WERI-Rb-1 (cell line): ENCODE measurements at regions not wholly inside any gene's neighbourhood (a gene's known extent, or its start where the extent isn't known, plus 50 kb on each side); places are given as distances from the start of the nearest gene placed in this dataset.
"Not testable (repeated sequence)": the region's sequence is repeated elsewhere in the genome, so short reads cannot be mapped to it uniquely, and the experiment has no call there.

Experiments
- DNase-seq: peaks from one replicate; pipeline ENCODE4 v3.0.0-alpha.2; 2020
- H3K27ac ChIP-seq: fragments of 250-450 bp; sonication (Bioruptor Pico); 2 replicates; pipeline ENCODE4 v1.5.1; 2020; ENCODE audit warnings: mild to moderate bottlenecking, moderate library complexity
- H3K27me3 ChIP-seq: fragments of 250-450 bp; sonication (Bioruptor Pico); 2 replicates; pipeline ENCODE4 v1.5.1; 2021; ENCODE audit warnings: mild to moderate bottlenecking, low read depth, moderate library complexity; ENCODE audit not compliant: insufficient read depth, severe bottlenecking
- H3K36me3 ChIP-seq: fragments of 250-450 bp; sonication (Bioruptor Pico); 2 replicates; pipeline ENCODE4 v1.5.1; 2020; ENCODE audit warnings: mild to moderate bottlenecking, moderate library complexity
- H3K4me3 ChIP-seq: 2 replicates; pipeline ENCODE4 v1.5.1; 2011; ENCODE audit warnings: low read depth, mild to moderate bottlenecking, control low read depth, low read length
- H3K9me3 ChIP-seq: fragments of 250-450 bp; sonication (Bioruptor Pico); 2 replicates; pipeline ENCODE4 v1.5.1; 2021; ENCODE audit warnings: mild to moderate bottlenecking, moderate library complexity; ENCODE audit not compliant: severe bottlenecking
- CTCF ChIP-seq: IDR thresholded peaks from 2 replicates; pipeline ENCODE4 v1.5.1; 2011; ENCODE audit warnings: low read depth, mild to moderate bottlenecking, control low read depth, inconsistent platforms, low read length

GRCh38 chr16:13379266-13379665 lies 477.9 kb downstream of the SHISA9 start:
- Histone ChIP-seq H3K36me3 (no peaks in the 10 kb centered on the region), H3K27me3 (no peaks in the 10 kb centered on the region), H3K9me3 (peaks cover 14% of the 10 kb centered on the region), H3K4me3 (no peak overlapping the region), H3K27ac (no peak overlapping the region)
- no peak for DNase-seq
- TF ChIP-seq CTCF: no peak

DNA sequence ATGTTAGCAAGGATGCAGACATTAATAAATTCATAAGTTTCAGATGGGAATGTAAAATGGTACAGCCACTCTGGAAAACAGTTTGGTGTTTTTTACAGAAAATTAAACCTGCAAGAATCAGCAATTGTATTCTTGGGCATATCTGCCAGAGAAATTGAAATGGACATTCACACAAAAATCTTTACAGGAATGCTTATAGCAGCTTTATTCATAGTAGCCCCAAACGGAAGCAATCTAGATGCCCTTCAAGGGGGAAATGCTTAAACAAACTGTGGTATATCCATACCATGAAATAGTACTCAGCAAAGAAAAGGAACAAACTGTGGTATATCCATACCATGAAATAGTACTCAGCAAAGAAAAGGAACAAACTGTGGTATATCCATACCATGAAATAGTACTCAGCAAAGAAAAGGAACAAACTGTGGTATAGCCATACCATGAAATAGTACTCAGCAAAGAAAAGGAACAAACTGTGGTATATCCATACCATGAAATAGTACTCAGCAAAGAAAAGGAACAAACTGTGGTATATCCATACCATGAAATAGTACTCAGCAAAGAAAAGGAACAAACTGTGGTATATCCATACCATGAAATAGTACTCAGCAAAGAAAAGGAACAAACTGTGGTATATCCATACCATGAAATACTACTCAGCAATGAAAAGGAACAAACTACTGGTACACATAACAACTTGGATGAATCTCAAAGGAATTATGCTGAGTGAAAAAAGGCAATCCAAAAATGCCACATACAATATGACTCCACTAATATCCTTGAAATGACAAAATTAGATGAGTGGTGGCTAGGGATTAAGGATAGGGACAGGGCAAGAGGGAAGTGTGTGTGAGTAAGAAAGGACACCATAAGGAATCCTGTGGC lies 484.0 kb downstream of the SHISA9 start:
- H3K4me3 ChIP-seq, DNase-seq, H3K27ac ChIP-seq, H3K36me3 ChIP-seq, H3K27me3 ChIP-seq: not testable (repeated sequence)
- peaks cover 18% of the 10 kb centered on the region for H3K9me3 ChIP-seq

DNA sequence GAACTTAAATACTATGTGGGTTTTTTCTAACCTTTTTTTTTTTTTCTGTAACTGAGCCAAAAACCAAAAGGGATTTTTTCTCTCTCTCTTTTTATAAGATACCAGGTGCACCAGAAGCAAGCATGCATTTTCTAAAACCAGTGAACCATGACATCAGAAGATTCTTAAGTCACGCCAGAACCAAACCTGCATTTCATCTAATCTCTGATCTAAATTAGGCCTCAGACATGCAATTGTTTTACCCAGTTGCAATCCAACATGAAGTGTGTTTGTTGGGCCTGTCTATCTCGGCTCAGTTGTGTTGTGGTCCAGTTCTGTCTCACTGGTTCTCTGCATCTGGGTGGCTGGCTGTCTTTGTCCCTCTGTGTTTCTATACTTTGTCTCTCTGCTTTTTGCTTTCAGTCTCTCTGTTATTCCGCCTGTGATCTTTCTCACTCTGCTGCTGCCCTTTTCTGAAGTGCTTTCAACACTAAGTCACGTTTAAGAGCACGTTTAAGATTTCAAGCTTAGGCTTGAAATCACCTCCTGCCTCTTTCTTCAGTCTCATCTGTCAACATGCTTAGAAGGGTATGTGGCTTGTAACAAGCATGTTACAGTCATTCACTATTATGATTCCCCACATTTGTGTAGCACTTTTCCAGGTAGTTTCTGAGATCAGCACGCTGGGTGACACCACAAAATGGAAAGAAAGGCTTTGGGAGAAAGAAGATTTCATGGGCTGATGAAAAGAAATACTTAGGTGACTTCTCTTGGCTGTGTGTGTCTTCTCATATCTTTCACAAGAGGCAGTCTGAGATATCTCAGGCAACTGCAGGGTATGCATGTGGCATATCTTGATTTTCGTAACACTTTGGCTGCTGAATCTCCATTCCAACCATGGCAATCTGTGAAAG lies 488.9 kb downstream of the SHISA9 start:
- no peak for TF ChIP-seq CTCF
- H3K27me3 ChIP-seq: no peaks in the 10 kb centered on the region
- H3K36me3 ChIP-seq: no peaks in the 10 kb centered on the region

GRCh38 chr16:13390986-13391305 lies 489.5 kb downstream of the SHISA9 start:
- no peaks in the 10 kb centered on the region for H3K27me3 ChIP-seq
- no peaks in the 10 kb centered on the region for H3K36me3 ChIP-seq
- H3K9me3 ChIP-seq: no peaks in the 10 kb centered on the region
- TF ChIP-seq CTCF: no peak
- no peak overlapping the region for H3K27ac ChIP-seq
- H3K4me3 ChIP-seq: no peak overlapping the region
- no peak for DNase-seq

More for the DNA sequence above, 488.9 kb downstream of the SHISA9 start:
- Histone ChIP-seq H3K4me3 (no peak overlapping the region), H3K9me3 (peaks cover 3% of the 10 kb centered on the region), H3K27ac (no peak overlapping the region)
- no peak for DNase-seq

DNA sequence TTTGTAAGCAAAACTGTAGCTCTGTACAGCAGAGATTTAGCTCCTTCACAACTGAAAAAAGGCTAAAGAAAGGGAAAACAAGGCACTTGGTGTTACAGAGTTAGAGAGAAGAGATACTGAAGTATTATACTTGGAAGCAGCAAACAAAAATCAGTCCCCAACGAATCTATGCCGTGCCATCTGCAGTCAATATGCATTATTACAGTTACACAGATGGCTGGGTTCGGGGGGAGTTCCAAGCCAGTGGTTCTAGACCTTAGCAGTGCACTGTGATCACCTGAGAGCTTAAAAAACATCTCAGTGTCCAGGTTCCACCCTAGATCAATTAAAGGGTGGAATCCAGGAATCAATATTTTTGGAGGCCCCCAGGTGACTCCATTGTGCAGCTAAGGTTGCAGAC lies 489.9 kb downstream of the SHISA9 start:
- H3K27ac ChIP-seq: no peak overlapping the region
- no peak for DNase-seq

More for the DNA sequence above, 489.9 kb downstream of the SHISA9 start:
- no peaks in the 10 kb centered on the region for H3K36me3 ChIP-seq
- H3K27me3 ChIP-seq: no peaks in the 10 kb centered on the region
- no peaks in the 10 kb centered on the region for H3K9me3 ChIP-seq
- TF ChIP-seq CTCF: no peak
- no peak overlapping the region for H3K4me3 ChIP-seq
